Activated CD8-positive, alpha-beta T cell treated with anti-CD3 and anti-CD28 coated beads, Interleukin-2, amount 10 ng/mL, durations not matched to agents 7 days and 5 days (primary cell): ENCODE measurements at regions not wholly inside any gene's neighbourhood (a gene's known extent, or its start where the extent isn't known, plus 50 kb on each side); places are given as distances from the start of the nearest gene placed in this dataset.

Experiments used
- ATAC-seq: fragments of 150-1000 bp; cut with Tn5 transposase; one replicate; pipeline ENCODE4 v1.10.0; 2021; ENCODE audit warnings: moderate library complexity
- CTCF ChIA-PET: fragments of 350-600 bp; sonication (Branson Sonifier 250); formaldehyde crosslinking; loops from one replicate; lab custom pipeline; 2021; ENCODE audit warnings: antibody characterized with exemption; lab: Charles Lee
- POLR2A ChIA-PET: fragments of 350-600 bp; sonication (Branson Sonifier 250); formaldehyde crosslinking; loops from one replicate; lab custom pipeline; 2021; ENCODE audit warnings: antibody characterized with exemption; lab: Charles Lee
- DNase-seq: peaks from one replicate; pipeline ENCODE4 v3.0.0-alpha.2; 2020
- H3K27ac Mint-ChIP-seq: one replicate; pipeline ENCODE4 v1.8.0; 2021; ENCODE audit warnings: mild to moderate bottlenecking, mixed read lengths
- H3K27me3 Mint-ChIP-seq: one replicate; pipeline ENCODE4 v1.8.0; 2021; ENCODE audit warnings: low read depth, mixed read lengths
- H3K36me3 Mint-ChIP-seq: one replicate; pipeline ENCODE4 v1.8.0; 2021; ENCODE audit warnings: low read depth, mixed read lengths
- H3K4me1 Mint-ChIP-seq: one replicate; pipeline ENCODE4 v1.8.0; 2021; ENCODE audit warnings: low read depth, mixed read lengths
- H3K4me3 Mint-ChIP-seq: one replicate; pipeline ENCODE4 v1.8.0; 2021; ENCODE audit warnings: mild to moderate bottlenecking, mixed read lengths
- H3K9me3 Mint-ChIP-seq: one replicate; pipeline ENCODE4 v1.8.0; 2022; ENCODE audit warnings: mixed read lengths; ENCODE audit not compliant: insufficient read depth

- no peak for DNase-seq
These were observed 59.7 kb downstream of the NHLRC1 start for GRCh38 chr6:18062733-18063132.

GRCh38 chr6:18058429-18058828 lies 64.0 kb downstream of the NHLRC1 start:
- no peak overlapping the region for H3K4me3 Mint-ChIP-seq
- DNase-seq (no peak), ATAC-seq (no peak)
- no peaks in the 10 kb centered on the region for H3K36me3 Mint-ChIP-seq
- ChIA-PET CTCF (no interaction called here), POLR2A (no interaction called here)
- no peak overlapping the region for H3K27ac Mint-ChIP-seq
- H3K27me3 Mint-ChIP-seq: peaks cover 8% of the 10 kb centered on the region
- H3K9me3 Mint-ChIP-seq: peaks cover 5% of the 10 kb centered on the region
- H3K4me1 Mint-ChIP-seq: no peaks in the 10 kb centered on the region

More at GRCh38 chr6:18062733-18063132, 59.7 kb downstream of the NHLRC1 start:
- Mint-ChIP-seq H3K36me3 (no peaks in the 10 kb centered on the region), H3K27ac (no peak overlapping the region), H3K27me3 (no peaks in the 10 kb centered on the region), H3K4me3 (no peak overlapping the region), H3K9me3 (peaks cover 5% of the 10 kb centered on the region), H3K4me1 (no peaks in the 10 kb centered on the region)
- ATAC-seq: no peak
- ChIA-PET POLR2A (no interaction called here), CTCF (no interaction called here)

GRCh38 chr6:18055714-18056382 lies 66.6 kb downstream of the NHLRC1 start:
- H3K4me1 Mint-ChIP-seq: no peaks in the 10 kb centered on the region
- H3K9me3 Mint-ChIP-seq: no peaks in the 10 kb centered on the region
- H3K4me3 Mint-ChIP-seq: no peak overlapping the region
- ChIA-PET POLR2A (no interaction called here), CTCF (no interaction called here)
- no peaks in the 10 kb centered on the region for H3K36me3 Mint-ChIP-seq
- no peak for ATAC-seq
- peaks cover 8% of the 10 kb centered on the region for H3K27me3 Mint-ChIP-seq
- DNase-seq: no peak
- H3K27ac Mint-ChIP-seq: no peak overlapping the region

GRCh38 chr6:18055098-18055497 lies 67.4 kb downstream of the NHLRC1 start:
- Mint-ChIP-seq H3K4me3 (no peak overlapping the region), H3K27me3 (peaks cover 8% of the 10 kb centered on the region), H3K4me1 (no peaks in the 10 kb centered on the region), H3K9me3 (no peaks in the 10 kb centered on the region), H3K27ac (no peak overlapping the region), H3K36me3 (no peaks in the 10 kb centered on the region)
- ATAC-seq (no peak), DNase-seq (no peak)
- POLR2A ChIA-PET: no interaction called here
- CTCF ChIA-PET: no interaction called here

- CTCF ChIA-PET: no interaction called here
- no peak overlapping the region for H3K4me3 Mint-ChIP-seq
- no peaks in the 10 kb centered on the region for H3K4me1 Mint-ChIP-seq
- DNase-seq (no peak), ATAC-seq (no peak)
- H3K27ac Mint-ChIP-seq: no peak overlapping the region
- H3K36me3 Mint-ChIP-seq: no peaks in the 10 kb centered on the region
- H3K9me3 Mint-ChIP-seq: no peaks in the 10 kb centered on the region
- POLR2A ChIA-PET: no interaction called here
- H3K27me3 Mint-ChIP-seq: peaks cover 8% of the 10 kb centered on the region
These were observed 66.4 kb upstream of the KIF13A start for GRCh38 chr6:18053555-18054445.

GRCh38 chr6:18053078-18053477 lies 65.6 kb upstream of the KIF13A start:
- ChIA-PET CTCF (no interaction called here), POLR2A (no interaction called here)
- Mint-ChIP-seq H3K36me3 (no peaks in the 10 kb centered on the region), H3K4me1 (no peaks in the 10 kb centered on the region), H3K9me3 (no peaks in the 10 kb centered on the region), H3K4me3 (no peak overlapping the region), H3K27me3 (peaks cover 8% of the 10 kb centered on the region), H3K27ac (no peak overlapping the region)
- DNase-seq (no peak), ATAC-seq (no peak)

- Mint-ChIP-seq H3K4me3 (no peak overlapping the region), H3K36me3 (no peaks in the 10 kb centered on the region), H3K4me1 (no peaks in the 10 kb centered on the region), H3K27me3 (peaks cover 3% of the 10 kb centered on the region), H3K27ac (no peak overlapping the region), H3K9me3 (no peaks in the 10 kb centered on the region)
- DNase-seq: no peak
- no peak for ATAC-seq
- POLR2A ChIA-PET: no interaction called here
- CTCF ChIA-PET: no interaction called here
These were observed 62.2 kb upstream of the KIF13A start for GRCh38 chr6:18049646-18050045.

- Mint-ChIP-seq H3K27ac (no peak overlapping the region), H3K36me3 (no peaks in the 10 kb centered on the region), H3K9me3 (no peaks in the 10 kb centered on the region), H3K27me3 (peaks cover 3% of the 10 kb centered on the region), H3K4me3 (no peak overlapping the region), H3K4me1 (no peaks in the 10 kb centered on the region)
- DNase-seq (no peak), ATAC-seq (no peak)
- ChIA-PET POLR2A (interaction anchor here (0.6 kb wide), 1 partner anchor 137 kb away, joined by 4 read pairs; no protein-coding TSS in a partner anchor), CTCF (no interaction called here)
These were observed 61.7 kb upstream of the KIF13A start for GRCh38 chr6:18048953-18049630.

GRCh38 chr6:18047406-18047805 lies 60.0 kb upstream of the KIF13A start:
- DNase-seq: no peak
- ATAC-seq: no peak
- Mint-ChIP-seq H3K27ac (no peak overlapping the region), H3K4me3 (no peak overlapping the region), H3K9me3 (no peaks in the 10 kb centered on the region), H3K4me1 (no peaks in the 10 kb centered on the region), H3K36me3 (no peaks in the 10 kb centered on the region), H3K27me3 (peaks cover 3% of the 10 kb centered on the region)
- CTCF ChIA-PET: interaction anchor here (0.7 kb wide), 1 partner anchor 76 kb away, joined by 3 read pairs; no protein-coding TSS in a partner anchor
- POLR2A ChIA-PET: no interaction called here

GRCh38 chr6:18045507-18045906 lies 58.1 kb upstream of the KIF13A start:
- ChIA-PET POLR2A (no interaction called here), CTCF (no interaction called here)
- Mint-ChIP-seq H3K36me3 (no peaks in the 10 kb centered on the region), H3K27ac (no peak overlapping the region), H3K27me3 (peaks cover 5% of the 10 kb centered on the region), H3K9me3 (no peaks in the 10 kb centered on the region), H3K4me3 (no peak overlapping the region), H3K4me1 (no peaks in the 10 kb centered on the region)
- DNase-seq (no peak), ATAC-seq (no peak)

GRCh38 chr6:18044108-18044783 lies 56.8 kb upstream of the KIF13A start:
- no peaks in the 10 kb centered on the region for H3K9me3 Mint-ChIP-seq
- H3K27ac Mint-ChIP-seq: no peak overlapping the region
- H3K4me3 Mint-ChIP-seq: no peak overlapping the region
- ChIA-PET CTCF (no interaction called here), POLR2A (no interaction called here)
- H3K27me3 Mint-ChIP-seq: peaks cover 7% of the 10 kb centered on the region
- no peaks in the 10 kb centered on the region for H3K36me3 Mint-ChIP-seq
- H3K4me1 Mint-ChIP-seq: no peaks in the 10 kb centered on the region
- DNase-seq (no peak), ATAC-seq (no peak)
